NCI-H460 (cell line): ENCODE measurements at regions not wholly inside any gene's neighbourhood (a gene's known extent, or its start where the extent isn't known, plus 50 kb on each side); places are given as distances from the start of the nearest gene placed in this dataset.

ENCODE experiments used
- DNase-seq: peaks from one replicate; pipeline ENCODE4 v3.0.0-alpha.2; 2016; ENCODE audit warnings: low read depth; ENCODE audit errors: extremely low read depth

- DNase-seq = no peak
These were observed 129.3 kb upstream of the SEMA6A start for GRCh38 chr5:116703941-116704340.

DNA sequence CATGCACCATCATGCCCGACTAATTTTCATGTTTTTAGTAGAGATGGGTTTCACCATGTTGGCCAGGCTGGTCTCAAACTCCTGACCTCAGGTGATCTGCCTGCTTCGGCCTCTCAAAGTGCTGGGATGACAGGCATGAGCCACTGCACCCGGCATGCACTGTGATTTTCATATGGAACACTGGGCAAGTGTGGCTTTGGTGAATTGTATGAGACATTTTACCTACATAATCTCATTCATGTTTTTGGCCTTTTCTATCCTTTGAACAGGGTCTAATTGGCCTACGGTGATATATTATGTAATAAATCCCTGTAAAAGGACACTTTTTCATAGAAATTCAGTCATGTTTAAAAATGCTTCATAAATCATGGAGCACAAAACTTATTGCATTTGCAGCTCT is 128.7 kb upstream of the SEMA6A start:
- no peak for DNase-seq

DNA sequence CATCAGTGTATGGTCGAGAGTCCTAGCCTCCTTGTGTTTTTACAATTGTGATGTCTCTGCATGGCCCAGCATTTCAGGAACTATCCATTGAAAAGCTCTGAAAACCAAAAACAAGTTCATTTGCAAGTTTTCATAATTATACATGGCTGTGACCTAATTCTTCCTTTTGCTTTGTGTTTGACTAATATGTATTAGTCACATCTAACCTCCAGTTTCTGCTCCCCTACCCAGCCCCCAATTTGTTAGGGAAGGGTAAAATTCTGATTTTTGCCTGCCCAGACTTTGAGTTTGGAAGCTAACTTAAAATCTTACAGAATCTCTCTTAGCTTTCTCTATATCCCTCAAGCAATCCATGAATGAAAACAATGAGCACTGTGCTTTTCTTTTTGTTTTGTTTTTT is 128.2 kb upstream of the SEMA6A start:
- no peak for DNase-seq

- DNase-seq = no peak
These were observed 124.7 kb upstream of the SEMA6A start for GRCh38 chr5:116699332-116699731.

- no peak for DNase-seq
These were observed 121.7 kb upstream of the SEMA6A start for GRCh38 chr5:116696366-116696765.

- DNase-seq = no peak
These were observed 121.1 kb upstream of the SEMA6A start for GRCh38 chr5:116695681-116696080.

GRCh38 chr5:116686438-116686837 is 111.8 kb upstream of the SEMA6A start:
- no peak for DNase-seq

- DNase-seq = no peak
These were observed 111.3 kb upstream of the SEMA6A start for GRCh38 chr5:116685931-116686330.

- DNase-seq = no peak
These were observed 110.4 kb upstream of the SEMA6A start for GRCh38 chr5:116685069-116685468.

DNA sequence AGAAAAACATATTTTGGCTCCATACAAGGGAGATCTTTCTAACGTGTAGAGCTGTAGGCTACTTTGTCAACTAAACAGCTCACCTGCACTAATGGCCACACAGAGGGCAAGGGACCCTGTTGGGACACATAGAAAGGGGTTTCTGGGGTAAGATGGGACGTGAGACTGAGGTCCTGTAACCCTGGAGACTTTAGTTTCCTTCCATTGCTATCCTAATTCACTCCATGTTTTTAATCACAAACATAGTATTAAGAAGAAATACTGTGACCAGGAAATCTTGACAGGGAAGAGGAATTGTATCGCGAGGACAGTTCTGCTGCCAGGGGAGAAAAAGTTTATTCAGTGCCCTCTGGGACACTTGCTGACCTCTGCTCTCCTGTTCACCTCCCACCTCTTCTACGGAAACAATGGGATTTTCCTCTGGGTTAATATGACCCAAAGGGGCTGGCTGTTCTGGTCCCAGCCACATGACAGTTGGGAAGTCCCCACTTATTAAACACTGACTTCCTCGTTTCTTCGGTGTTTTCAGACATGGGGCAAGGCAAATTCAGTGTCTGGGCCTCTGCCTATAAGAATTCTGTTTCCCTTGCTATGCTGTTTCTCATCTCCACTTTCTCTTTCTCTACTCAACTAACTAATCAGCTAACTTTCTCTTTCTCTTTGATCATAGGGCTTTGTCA is 106.9 kb upstream of the SEMA6A start:
- DNase-seq = no peak

DNA sequence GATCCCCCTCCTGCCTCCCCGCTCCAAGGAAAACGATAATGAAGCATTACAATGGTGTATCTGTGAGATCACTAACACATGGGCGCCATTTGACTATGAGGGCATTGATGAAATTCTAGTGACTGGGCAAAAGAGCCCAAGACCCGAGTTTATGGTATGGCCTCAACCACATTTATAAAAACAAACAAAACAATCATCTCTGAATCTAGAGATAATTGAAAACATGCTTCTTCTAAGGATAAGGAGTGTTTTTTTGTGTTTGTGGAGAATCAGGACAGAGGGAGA is 100.9 kb upstream of the SEMA6A start:
- no peak for DNase-seq

DNA sequence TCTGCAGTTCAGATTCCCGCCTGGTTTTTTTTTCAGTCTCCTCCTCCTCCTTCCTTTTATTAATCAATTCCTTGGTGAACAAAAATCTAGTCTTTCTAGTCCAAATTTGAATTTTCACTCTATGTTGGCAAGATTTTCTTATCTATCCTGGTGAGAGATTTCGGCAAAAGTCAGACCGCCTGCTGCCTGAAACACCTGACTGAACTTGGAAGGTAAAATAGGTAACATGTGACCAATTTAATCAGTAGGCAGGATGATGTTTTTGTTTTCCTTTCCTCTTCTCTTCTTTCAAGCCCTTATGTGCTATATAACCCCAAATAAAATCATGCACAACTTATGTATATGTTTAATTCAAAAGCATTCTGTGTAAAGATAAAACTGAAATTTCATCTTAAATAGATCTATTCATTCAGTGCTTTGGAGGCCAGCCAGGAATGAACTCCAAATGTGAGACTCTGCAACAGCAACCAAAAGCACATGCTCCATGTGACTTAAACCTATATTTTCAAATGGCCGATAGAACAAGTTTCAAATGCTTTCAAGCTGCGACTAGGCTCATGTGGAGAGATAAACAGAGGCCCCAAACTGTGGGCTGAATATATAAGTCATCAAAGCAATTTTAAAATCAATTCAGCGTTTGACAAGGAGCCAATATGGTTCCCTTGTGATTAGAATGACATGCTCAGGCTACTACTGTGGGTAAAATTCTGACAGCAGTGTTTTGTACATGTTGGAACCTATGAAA is 100.4 kb upstream of the SEMA6A start:
- no peak for DNase-seq

GRCh38 chr5:116673453-116673852 is 98.8 kb upstream of the SEMA6A start:
- DNase-seq = no peak

- no peak for DNase-seq
These were observed 97.6 kb upstream of the SEMA6A start for GRCh38 chr5:116672203-116672602.

DNA sequence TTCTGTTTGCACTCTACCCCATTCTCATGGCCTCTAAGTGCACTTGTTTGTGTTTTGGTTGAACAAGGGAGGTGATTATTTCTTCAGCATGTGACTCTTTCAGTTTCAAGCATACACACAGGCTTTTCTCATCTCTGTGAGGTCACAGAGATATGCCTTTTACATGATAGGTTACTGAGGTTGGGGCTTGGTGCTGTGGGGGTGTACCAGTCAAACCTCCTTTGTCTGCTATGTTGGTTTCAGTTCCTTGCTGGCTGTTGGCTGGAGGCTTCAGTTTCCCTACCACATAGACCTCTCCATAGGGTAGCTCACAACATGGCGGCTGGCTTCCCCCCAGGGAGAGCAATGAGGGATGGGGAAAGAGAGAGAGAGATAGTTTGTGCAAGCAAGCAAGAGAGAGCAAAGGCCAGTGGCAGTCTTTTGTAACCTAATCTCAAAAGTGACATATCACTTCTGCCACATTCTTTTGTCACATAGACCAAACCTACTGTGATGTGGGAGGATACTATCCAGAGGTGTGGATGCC is 96.7 kb upstream of the SEMA6A start:
- no peak for DNase-seq

- no peak for DNase-seq
These were observed 94.8 kb upstream of the SEMA6A start for GRCh38 chr5:116669261-116670031.

- no peak for DNase-seq
These were observed 93.8 kb upstream of the SEMA6A start for GRCh38 chr5:116668390-116668789.

- DNase-seq = no peak
These were observed 92.3 kb upstream of the SEMA6A start for GRCh38 chr5:116666901-116667300.

- DNase-seq = no peak
These were observed 90.4 kb upstream of the SEMA6A start for GRCh38 chr5:116664988-116665387.

GRCh38 chr5:116663081-116663480 is 88.5 kb upstream of the SEMA6A start:
- DNase-seq = no peak

GRCh38 chr5:116661419-116661818 is 86.8 kb upstream of the SEMA6A start:
- no peak for DNase-seq

DNA sequence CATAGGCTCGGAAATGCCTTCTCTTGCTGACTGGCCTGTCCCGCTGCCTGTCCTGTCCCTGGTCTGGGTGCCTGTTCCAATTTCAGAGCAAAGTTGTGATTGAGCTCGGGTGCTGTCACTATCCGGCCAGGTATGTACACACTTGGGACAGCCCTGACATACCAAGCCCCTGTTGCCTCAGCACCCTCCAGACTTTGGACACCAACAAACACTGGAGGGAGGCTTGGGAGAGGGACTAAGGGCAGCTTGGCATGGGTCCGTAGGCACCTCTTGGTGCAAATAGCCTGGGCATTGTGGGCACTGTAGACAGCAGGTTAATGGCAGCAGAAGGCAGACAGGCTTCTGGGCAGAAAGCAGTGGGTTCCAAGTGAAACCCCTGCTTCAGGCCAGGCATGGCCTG is 86.3 kb upstream of the SEMA6A start:
- no peak for DNase-seq
